ENCODE measurements at regions not wholly inside any gene's neighbourhood (a gene's known extent, or its start where the extent isn't known, plus 50 kb on each side); places are given as distances from the start of the nearest gene placed in this dataset.

DNA sequence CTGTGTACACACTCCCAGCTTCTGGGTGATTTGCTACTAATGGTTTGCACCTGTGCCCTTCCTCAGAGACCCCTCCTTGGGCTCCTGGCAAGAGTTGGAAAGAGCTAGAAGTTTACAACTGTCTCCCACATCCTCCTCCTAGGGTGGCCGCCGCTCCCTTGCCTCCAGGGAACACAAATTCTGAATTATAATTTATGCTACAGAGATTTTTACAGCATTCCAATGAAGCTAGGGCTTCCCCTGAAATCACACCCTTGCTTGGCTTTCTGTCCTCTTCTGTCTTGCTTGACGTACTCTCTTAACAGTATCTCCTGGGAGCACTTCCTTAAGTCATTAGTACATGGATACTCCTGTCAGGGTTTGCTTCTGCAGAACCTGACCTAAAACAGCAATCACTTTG, 180.2 kb downstream of the KCNA5 start:
- H3K27ac Mint-ChIP-seq, result no peak overlapping the region
- H3K4me3 Mint-ChIP-seq, result no peak overlapping the region
- H3K36me3 Mint-ChIP-seq, result peaks cover 16% of the 10 kb centered on the region
- peaks cover 9% of the 10 kb centered on the region for H3K9me3 Mint-ChIP-seq
- peaks cover 44% of the 10 kb centered on the region for H3K27me3 Mint-ChIP-seq
- TF ChIP-seq, protein P1, sequence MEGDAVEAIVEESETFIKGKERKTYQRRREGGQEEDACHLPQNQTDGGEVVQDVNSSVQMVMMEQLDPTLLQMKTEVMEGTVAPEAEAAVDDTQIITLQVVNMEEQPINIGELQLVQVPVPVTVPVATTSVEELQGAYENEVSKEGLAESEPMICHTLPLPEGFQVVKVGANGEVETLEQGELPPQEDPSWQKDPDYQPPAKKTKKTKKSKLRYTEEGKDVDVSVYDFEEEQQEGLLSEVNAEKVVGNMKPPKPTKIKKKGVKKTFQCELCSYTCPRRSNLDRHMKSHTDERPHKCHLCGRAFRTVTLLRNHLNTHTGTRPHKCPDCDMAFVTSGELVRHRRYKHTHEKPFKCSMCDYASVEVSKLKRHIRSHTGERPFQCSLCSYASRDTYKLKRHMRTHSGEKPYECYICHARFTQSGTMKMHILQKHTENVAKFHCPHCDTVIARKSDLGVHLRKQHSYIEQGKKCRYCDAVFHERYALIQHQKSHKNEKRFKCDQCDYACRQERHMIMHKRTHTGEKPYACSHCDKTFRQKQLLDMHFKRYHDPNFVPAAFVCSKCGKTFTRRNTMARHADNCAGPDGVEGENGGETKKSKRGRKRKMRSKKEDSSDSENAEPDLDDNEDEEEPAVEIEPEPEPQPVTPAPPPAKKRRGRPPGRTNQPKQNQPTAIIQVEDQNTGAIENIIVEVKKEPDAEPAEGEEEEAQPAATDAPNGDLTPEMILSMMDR (conservative IDR thresholded peaks at IDR 0.05), result no peak
- H3K4me1 Mint-ChIP-seq (ENCODE audit: unreplicated experiment), result peaks cover 19% of the 10 kb centered on the region
- no peak for DNase-seq (ENCODE audit: extremely low spot score, unreplicated experiment)

DNA sequence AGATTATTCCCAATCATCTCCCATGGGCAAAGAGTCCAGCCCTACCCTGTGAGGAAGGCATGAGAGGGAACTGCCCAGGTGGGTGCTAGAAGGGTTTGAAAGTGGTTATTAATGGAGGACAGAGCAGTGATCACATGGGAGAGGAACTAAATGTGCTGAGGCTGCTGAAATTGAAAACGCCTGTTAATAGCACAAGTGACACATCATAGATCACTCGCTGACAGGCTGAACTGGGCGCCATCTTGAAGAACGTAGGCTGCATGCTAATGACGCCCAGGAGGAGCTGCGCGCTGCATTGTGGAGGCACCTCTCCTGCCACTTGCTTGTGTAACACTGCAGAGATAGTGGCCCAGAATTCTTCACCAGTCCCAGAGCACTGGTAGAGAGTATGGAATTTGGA, 182.9 kb downstream of the KCNA5 start:
- TF ChIP-seq, protein P1 (conservative IDR thresholded peaks at IDR 0.05), result no peak
- peaks cover 8% of the 10 kb centered on the region for H3K4me1 Mint-ChIP-seq (ENCODE audit: unreplicated experiment)
- peaks cover 40% of the 10 kb centered on the region for H3K27me3 Mint-ChIP-seq

DNA sequence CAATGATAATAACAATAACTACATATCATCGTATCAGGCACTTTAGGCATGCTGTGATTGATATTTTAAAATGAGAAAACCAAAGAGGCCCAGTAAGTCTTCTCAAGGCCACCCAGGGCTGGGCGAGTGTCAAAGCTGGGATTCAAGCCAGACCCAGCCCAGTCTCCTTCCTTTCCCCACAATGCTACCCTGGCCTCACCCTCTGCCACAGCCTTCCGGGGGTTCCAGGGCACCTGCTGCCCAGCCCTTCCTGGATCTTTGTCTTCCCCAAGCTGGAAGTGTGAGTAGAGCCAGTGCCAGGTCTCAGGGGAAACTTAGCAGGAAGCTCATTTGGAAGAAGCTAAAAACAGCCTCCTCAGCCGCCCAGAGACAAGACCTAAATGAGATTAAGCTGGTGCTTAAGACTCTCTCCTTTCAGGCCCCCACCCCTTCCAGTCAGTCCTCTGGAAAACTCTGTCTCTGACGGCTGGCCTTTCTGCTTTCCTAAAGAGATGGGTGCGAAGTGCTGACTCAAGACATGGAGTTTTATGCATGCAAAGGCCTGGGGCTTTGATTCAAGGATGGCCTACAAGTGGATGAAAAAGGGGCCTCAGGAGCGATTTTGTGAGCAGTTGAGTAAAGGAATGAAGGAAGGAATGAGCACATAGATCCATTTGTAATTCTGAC, 184.2 kb downstream of the KCNA5 start:
- TF ChIP-seq, protein P1 (conservative IDR thresholded peaks at IDR 0.05), result no peak
- no peak for DNase-seq (ENCODE audit: extremely low spot score, unreplicated experiment)
- Mint-ChIP-seq H3K27me3 (peaks cover 38% of the 10 kb centered on the region), H3K27ac (no peak overlapping the region), H3K4me3 (no peak overlapping the region), H3K36me3 (peaks cover 14% of the 10 kb centered on the region), H3K9me3 (peaks cover 12% of the 10 kb centered on the region), H3K4me1 (ENCODE audit: unreplicated experiment) (no peaks in the 10 kb centered on the region)

More for the DNA sequence above, 182.9 kb downstream of the KCNA5 start:
- no peak overlapping the region for H3K27ac Mint-ChIP-seq
- H3K9me3 Mint-ChIP-seq, result peaks cover 12% of the 10 kb centered on the region
- peaks cover 10% of the 10 kb centered on the region for H3K36me3 Mint-ChIP-seq
- no peak overlapping the region for H3K4me3 Mint-ChIP-seq
- no peak for DNase-seq (ENCODE audit: extremely low spot score, unreplicated experiment)

DNA sequence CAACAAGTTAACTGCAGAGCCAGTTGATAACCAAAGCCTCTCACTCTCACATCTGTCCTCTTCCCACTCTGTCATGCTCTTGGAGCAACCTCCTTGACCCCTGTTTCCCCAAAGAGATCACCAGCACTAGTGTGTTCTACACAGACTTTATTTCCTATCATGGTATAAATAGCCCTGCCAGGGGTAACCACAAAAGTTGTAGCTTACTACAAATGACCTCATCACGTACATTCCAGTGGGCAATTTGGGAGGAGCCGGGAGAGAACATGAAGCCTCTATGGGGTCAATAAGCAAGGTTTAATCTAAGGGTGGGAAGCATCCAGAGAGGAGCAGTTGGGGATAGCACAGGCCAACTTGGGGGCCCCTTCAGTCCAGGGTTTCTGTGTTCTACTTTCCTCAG, 186.5 kb downstream of the KCNA5 start:
- no peak for DNase-seq (ENCODE audit: extremely low spot score, unreplicated experiment)
- TF ChIP-seq, protein P1 (conservative IDR thresholded peaks at IDR 0.05), result no peak
- Mint-ChIP-seq H3K27me3 (peaks cover 32% of the 10 kb centered on the region), H3K27ac (no peak overlapping the region), H3K36me3 (peaks cover 14% of the 10 kb centered on the region), H3K9me3 (peaks cover 12% of the 10 kb centered on the region), H3K4me3 (no peak overlapping the region), H3K4me1 (ENCODE audit: unreplicated experiment) (no peaks in the 10 kb centered on the region)

DNA sequence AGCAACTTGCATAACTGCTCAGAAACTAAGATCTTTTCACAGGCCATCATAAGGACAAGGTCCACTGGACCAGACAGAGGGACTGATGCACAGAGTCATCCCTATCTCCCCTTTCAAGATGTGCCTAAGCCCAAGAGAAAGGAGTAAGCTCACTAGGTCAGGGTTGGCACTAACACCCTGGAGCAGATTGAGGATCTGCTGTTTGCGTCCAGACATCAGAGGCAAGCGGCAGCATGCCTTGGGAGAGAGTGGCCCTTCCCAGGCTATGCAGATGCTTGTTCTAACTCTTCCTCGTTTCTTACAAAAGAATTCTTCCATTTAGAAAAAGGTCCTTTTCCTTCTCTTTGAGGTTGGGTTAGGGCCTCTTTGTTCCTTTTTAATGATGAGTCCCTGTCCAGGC, 187.2 kb downstream of the KCNA5 start:
- Mint-ChIP-seq H3K9me3 (peaks cover 8% of the 10 kb centered on the region), H3K27ac (no peak overlapping the region), H3K4me1 (ENCODE audit: unreplicated experiment) (no peaks in the 10 kb centered on the region), H3K27me3 (peaks cover 24% of the 10 kb centered on the region), H3K4me3 (no peak overlapping the region), H3K36me3 (peaks cover 10% of the 10 kb centered on the region)
- no peak for DNase-seq (ENCODE audit: extremely low spot score, unreplicated experiment)
- TF ChIP-seq, protein P1 (conservative IDR thresholded peaks at IDR 0.05), result no peak
